HG03469 (cell line): ENCODE measurements at regions not wholly inside any gene's neighbourhood (a gene's known extent, or its start where the extent isn't known, plus 50 kb on each side); places are given as distances from the start of the nearest gene placed in this dataset.
"Not testable (repeated sequence)": the region's sequence is repeated elsewhere in the genome, so short reads cannot be mapped to it uniquely, and the experiment has no call there.

Experiments
- ATAC-seq: cut with Tn5 transposase; IDR thresholded peaks from one replicate; pipeline ENCODE4 v1.9.1; 2021; ENCODE audit warnings: mild to moderate bottlenecking, moderate library complexity, moderate number of reproducible peaks; ENCODE audit not compliant: unreplicated experiment

GRCh38 chr3:154842536-154842935 is 237.6 kb upstream of the MME start:
- ATAC-seq: no peak

GRCh38 chr3:154835639-154836038 is 244.5 kb upstream of the MME start:
- ATAC-seq: no peak

- ATAC-seq: not testable (repeated sequence)
Observed at GRCh38 chr3:154834831-154835230, 245.3 kb upstream of the MME start.

- ATAC-seq: no peak
Observed at GRCh38 chr3:154829929-154830328, 250.2 kb upstream of the MME start.

GRCh38 chr3:154819491-154819890 is 260.6 kb upstream of the MME start:
- no peak for ATAC-seq

GRCh38 chr3:154818676-154819255 is 261.4 kb upstream of the MME start:
- no peak for ATAC-seq

GRCh38 chr3:154810017-154810416 is 270.1 kb upstream of the MME start:
- ATAC-seq: not testable (repeated sequence)

GRCh38 chr3:154801729-154802128 is 278.4 kb upstream of the MME start:
- no peak for ATAC-seq

GRCh38 chr3:154799800-154800199 is 280.3 kb upstream of the MME start:
- no peak for ATAC-seq

- no peak for ATAC-seq
Observed at GRCh38 chr3:154795582-154795981, 284.5 kb upstream of the MME start.

GRCh38 chr3:154794814-154795445 is 285.2 kb upstream of the MME start:
- no peak for ATAC-seq

GRCh38 chr3:154794391-154794790 is 285.7 kb upstream of the MME start:
- no peak for ATAC-seq

GRCh38 chr3:154792828-154793227 is 287.3 kb upstream of the MME start:
- no peak for ATAC-seq

GRCh38 chr3:154791611-154792010 is 288.5 kb upstream of the MME start:
- no peak for ATAC-seq

GRCh38 chr3:154786724-154787123 is 293.4 kb upstream of the MME start:
- no peak for ATAC-seq

GRCh38 chr3:154783521-154783931 is 296.6 kb upstream of the MME start:
- ATAC-seq: no peak

GRCh38 chr3:154783061-154783460 is 297.1 kb upstream of the MME start:
- no peak for ATAC-seq

GRCh38 chr3:154782151-154782550 is 298.0 kb upstream of the MME start:
- no peak for ATAC-seq

- ATAC-seq: no peak
Observed at GRCh38 chr3:154781595-154781994, 298.5 kb upstream of the MME start.

GRCh38 chr3:154780263-154780662 is 299.9 kb upstream of the MME start:
- no peak for ATAC-seq

GRCh38 chr3:154779571-154779970 is 300.5 kb upstream of the MME start:
- no peak for ATAC-seq

GRCh38 chr3:154778057-154778456 is 302.1 kb upstream of the MME start:
- no peak for ATAC-seq
